HG03064 (cell line): ENCODE measurements at regions not wholly inside any gene's neighbourhood (a gene's known extent, or its start where the extent isn't known, plus 50 kb on each side); places are given as distances from the start of the nearest gene placed in this dataset.
"Not testable (repeated sequence)": the region's sequence is repeated elsewhere in the genome, so short reads cannot be mapped to it uniquely, and the experiment has no call there.

ENCODE experiments used
- ATAC-seq: cut with Tn5 transposase; IDR thresholded peaks from one replicate; pipeline ENCODE4 v1.9.1; 2021; ENCODE audit warnings: low read depth; ENCODE audit not compliant: unreplicated experiment

DNA sequence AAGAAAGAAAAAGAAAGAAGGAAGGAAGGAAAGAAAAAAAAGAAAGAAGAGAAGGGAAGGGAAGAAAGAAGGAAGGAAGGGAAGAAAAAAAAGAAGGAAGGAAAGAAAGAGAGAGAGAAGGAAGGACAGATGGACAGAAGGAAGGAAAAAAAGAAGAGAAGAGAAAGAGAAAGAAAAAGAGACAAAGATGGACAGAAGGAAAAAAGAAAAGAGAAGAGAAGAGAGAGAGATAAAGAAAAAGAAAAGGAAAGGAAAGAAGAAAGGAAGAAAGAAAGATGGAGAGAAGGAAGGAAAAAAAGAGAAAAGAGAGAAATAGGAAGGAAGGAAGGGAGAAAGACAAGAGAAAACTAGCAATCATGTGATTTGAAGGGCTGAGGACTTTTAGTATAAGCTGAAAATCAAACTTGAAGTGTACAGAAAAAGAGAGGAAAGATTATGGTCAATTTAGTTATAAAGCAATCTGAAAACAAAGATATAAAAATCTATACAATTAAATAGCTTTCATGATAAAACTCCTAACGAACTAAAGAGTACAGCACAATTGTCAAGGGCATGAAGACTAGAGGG lies 115.3 kb downstream of the LTN1 start:
- ATAC-seq, result no peak

DNA sequence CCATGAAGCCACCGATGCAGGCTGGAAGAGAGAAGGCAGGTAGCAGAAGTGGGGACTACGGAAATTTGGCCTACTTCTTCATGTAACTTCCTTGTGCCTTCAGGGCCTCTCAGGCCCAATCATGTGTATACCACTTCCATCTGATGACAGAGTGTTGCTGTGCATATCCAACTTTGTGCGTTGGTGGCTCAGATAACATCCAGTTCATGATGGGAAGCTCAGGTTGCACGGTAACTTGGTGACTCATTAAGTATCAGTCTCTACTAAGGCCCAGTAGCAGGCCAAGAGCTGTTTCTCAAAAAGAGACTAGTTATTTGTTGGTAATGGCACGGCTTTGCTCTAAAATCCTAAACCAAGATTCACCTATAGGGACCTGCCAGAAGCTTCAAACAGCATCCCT lies 117.6 kb downstream of the LTN1 start:
- ATAC-seq, result no peak

GRCh38 chr21:28872218-28872617 lies 120.5 kb downstream of the LTN1 start:
- ATAC-seq, result no peak

GRCh38 chr21:28871388-28872010 lies 121.2 kb downstream of the LTN1 start:
- ATAC-seq, result no peak

GRCh38 chr21:28867401-28867800 lies 125.3 kb downstream of the LTN1 start:
- no peak for ATAC-seq

DNA sequence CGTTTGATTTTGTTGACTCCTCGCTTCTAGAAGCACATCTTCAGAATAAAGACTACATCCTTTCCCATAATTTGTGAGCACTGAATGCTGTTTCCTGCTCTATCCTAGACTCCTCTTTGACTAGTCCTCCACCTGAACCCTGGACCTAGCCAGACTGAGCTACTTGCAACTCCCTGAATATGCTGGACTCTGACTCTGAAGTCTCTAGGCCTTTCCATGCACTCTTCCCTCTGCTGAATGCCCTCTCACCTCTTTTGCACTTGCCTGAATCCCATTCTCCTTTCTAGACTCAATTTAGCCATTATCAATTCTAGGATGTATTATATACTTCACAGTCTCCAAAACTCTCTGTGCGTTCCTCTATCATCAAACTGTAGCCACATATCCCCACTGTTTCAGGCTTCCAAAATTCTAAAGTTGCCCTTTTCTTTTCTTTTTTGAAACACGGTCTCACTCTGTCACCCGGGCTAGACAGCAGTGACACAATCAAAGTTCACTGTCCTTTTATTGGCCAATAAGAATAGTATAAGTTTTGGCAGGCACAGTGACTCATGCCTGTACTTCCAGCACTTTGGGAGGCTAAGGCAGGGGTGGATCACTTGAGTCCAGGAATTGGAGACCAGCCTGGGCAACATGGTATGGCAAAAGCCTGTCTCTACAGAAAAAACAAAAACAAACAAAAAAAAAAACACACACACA lies 127.0 kb downstream of the LTN1 start:
- no peak for ATAC-seq

DNA sequence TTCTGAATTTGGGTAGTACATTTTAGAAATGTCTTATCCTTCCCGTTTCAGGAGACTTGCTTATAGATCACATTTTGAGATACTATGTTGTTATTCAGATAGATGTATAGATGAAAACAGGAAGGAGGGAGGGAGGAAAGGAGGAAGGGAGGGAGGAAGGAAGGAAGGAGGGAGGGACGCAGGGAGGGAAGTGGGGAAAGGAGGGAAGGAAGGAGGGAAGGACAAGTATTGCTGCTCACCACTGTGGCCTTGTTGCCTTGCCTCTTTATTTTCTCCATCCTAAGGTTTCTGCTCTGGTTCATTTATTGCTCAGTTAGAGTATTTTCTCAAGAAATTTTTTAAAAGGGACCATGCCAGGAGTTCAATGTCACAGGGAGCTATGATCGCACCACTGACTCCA lies 134.3 kb downstream of the LTN1 start:
- ATAC-seq, result no peak

GRCh38 chr21:28857752-28858151 lies 134.9 kb downstream of the LTN1 start:
- no peak for ATAC-seq

DNA sequence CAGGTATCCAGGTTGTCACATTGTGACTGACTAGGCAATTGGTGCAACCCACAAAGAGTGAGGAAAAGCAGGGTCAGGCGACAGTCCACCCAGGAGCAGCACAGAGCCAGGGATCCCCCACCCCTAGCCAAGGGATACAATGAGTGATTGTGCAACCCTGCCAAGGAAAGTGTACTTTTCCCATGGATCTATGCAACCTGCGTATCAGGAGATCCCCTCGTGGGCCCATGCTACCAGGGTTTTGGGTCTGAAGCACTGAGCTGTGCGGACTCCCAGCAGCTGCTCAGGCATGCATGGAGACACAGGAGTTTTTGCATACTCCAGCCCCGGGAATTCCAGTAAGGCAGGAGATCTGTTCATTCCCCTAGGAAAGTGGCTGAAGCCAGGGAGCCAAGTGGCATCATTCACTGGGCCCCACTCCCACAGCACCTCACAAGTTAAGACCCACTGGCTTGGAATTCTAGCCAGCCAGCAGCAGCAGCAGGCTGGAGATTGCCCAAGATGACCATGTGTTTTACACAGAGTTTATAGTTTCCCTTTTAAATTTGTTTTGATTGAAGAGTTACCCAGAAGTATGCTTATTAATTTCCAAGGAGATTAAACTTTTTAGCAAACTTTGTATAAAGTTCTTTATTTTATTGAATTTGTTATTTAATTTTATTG lies 136.0 kb downstream of the LTN1 start:
- no peak for ATAC-seq

DNA sequence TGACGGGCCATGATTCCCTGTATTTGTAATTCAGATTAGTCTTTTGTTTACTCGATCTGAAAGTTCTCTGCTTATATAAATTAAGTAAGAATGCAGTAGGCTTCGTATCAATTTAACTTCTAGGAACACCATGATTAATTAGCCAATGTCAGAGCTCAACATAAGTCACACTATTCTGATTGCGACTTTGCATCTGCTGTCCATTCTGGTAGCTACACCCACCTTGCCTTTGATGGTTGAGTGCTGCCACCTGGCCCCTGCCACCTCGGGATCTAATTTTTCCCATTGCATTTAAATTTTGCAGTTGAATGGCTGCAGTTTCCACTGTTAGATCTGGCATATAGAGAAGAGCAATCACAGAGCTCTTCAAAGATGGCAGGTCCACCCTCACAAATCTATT lies 140.0 kb downstream of the LTN1 start:
- ATAC-seq, result no peak

GRCh38 chr21:28851645-28852044 lies 141.0 kb downstream of the LTN1 start:
- ATAC-seq, result no peak

GRCh38 chr21:28839237-28839636 lies 153.4 kb downstream of the LTN1 start:
- ATAC-seq, result not testable (repeated sequence)

GRCh38 chr21:28837426-28837825 lies 155.3 kb downstream of the LTN1 start:
- ATAC-seq, result not testable (repeated sequence)

DNA sequence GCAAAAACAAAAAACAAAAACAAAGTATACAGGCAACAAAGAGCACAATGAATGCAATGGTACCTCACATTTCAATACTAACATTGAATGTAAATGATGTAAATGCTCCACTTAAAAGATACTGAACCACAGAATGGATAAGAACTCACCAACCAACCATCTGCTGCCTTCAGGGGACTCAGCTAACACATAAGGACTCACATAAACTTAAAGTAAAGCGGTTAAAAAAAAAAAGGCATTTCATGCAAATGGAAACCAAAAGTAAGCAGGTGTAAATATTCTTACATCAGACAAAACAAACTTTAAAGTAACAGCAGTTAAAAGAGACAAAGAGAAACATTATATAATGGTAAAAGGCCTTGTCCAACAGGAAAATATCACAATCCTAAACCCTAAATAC lies 156.1 kb downstream of the LTN1 start:
- ATAC-seq, result not testable (repeated sequence)

DNA sequence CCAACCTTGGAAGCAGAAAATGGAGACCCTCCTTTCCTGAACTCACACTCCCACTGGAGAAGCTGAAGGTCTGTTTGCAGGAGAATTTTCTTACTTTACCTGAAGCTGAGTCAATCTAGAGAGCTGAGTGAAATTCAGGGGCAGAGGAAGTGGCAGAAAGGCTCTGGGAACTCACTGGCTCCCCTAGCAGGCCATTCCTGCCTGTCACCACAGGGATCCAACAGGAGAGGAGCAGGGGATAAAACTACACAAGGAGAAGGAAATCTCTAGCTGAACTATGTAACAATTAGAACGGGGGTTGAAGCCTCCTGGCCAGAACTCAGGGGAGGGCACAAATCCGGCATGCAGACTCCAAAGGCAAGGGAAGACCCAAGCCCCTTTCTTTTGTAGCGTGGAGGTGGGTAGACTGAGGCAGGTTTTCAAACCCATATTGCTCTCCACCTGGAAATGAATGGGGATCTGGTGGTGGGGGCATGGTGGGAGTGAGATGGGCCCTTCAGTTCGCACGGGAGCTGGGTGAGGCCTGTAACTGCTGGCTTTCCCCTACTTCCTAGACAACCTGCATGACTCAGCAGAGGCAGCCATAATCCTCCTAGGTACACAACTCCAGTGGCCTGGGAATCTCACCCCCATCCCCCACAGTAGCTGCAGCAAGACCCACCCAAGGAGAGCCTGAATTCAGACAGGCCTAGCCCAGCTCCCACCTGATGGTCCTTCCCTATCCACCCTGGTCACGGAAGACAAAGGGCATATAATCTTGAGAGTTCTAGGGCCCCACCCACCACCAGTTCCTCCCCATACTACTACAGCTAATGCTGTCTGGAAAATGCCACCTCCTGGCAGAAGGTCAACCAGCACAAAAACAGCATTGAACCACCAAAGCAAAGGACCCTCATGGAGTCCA lies 158.1 kb downstream of the LTN1 start:
- ATAC-seq, result no peak

DNA sequence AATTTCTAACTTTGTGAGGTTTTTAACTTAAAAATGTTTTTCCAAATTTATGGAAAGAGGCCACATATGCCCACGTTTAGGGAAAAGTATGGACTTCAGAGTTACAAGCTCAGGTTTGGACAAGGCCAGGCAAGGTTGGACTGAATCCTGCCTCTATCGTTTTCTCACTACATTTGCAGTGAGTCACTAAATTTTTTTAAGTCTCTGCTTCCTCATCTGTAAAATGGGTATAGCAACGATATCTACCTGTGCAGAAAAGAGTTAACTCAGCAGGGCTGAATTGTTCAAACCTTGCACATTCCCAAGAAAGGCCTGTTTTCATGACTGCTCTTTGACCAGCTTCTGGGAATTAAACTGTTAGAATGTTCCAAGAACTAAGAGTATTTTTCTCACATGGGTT lies 159.1 kb downstream of the LTN1 start:
- ATAC-seq, result no peak

- ATAC-seq, result no peak
Observed at GRCh38 chr21:28833182-28833581, 159.5 kb downstream of the LTN1 start.

DNA sequence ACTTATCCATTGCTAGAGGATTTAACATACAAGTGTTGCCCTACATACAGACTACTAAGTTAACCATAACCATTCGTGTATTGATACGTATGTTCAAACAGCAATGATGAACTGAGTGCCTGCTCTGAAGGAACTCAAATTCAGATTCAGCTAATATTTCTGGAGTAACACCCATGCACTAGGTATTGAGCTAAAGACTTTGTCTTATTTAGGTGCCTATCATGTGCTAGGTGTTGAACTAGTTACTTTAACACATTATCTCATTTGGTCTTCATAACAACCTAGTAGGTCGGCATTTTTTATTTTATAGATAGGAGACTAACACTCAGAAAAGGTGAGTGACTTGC lies 160.0 kb downstream of the LTN1 start:
- no peak for ATAC-seq

DNA sequence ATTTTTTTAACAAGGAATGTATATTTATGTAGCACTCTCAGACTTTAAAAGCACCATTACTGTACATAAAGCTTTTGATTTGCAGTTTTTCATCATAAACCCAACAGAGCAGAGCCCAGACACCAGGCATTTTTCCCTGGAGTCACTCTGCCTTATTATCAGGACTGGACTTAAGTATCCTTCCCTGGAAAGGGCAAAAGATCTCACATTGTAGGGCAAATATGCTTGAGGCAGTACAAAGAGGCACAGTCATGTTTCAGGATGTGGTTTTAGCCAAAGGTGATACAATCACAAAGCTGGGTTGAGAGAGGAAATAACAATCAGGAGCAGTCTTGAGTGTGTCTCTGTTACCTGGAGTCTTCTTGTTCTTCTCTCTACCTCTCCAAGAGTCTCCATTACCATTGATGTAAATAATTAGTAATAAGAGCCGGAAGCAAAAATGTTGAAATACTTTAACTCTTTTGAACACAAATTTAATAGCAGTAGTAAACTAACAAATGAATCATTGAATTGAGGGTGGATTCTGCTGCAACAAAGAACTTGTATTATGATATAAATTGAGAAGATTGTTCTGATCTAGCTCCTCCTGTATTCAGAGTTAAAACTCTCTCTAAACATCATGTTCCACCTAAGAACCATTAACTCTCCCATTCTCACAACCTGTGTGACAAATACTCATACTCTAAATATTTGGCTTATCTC lies 160.5 kb downstream of the LTN1 start:
- no peak for ATAC-seq

DNA sequence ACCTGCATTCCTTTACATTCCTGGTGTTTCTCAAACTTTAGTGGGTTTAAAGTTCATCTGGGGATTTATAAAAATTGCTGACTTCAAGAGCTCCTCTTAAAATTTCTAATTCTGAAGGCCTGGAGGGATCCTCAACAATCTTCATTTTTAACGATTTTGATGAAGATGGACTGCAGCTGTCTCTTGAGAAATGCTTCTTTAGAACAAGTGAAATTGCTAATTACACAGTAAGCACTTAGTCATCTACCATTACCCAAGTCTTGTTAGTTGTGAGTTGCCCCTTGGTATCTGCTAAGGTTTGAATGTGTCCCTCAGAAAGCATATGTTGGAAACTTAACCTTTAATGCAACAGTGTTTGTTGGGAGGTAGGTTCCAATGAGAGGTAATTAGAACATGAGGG lies 163.7 kb downstream of the LTN1 start:
- ATAC-seq, result no peak
